ENCODE measurements at regions not wholly inside any gene's neighbourhood (a gene's known extent, or its start where the extent isn't known, plus 50 kb on each side); places are given as distances from the start of the nearest gene placed in this dataset.

GRCh38 chr1:191163621-191164020 is 686.0 kb upstream of the BRINP3 start:
- DNase-seq = no peak

- no peak for DNase-seq
Measured at GRCh38 chr1:191174298-191174697, 696.6 kb upstream of the BRINP3 start.

DNA sequence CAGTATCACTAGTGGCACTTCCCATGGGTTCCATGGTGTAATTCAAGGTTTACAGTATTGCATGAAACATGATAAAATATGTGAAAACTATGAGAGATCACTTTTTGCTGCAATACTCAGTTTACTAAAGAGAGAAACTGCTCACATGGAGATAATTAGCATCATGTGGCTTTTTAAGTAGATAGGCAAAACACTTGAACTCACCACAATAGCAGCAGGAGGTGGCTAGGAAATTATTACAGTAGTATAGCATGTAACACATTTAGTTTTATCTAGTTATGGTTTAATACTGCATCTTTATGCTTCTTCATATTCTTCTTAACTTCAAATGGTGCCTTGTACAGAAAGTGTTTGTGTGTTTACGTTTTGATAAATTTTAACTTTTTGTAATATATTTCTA is 698.5 kb upstream of the BRINP3 start:
- DNase-seq = no peak

GRCh38 chr1:191206513-191207207 is 729.0 kb upstream of the BRINP3 start:
- DNase-seq = no peak

GRCh38 chr1:191222206-191222605 is 744.5 kb upstream of the BRINP3 start:
- no peak for DNase-seq

- no peak for DNase-seq
Measured at GRCh38 chr1:191240925-191241324, 763.3 kb upstream of the BRINP3 start.

- DNase-seq = no peak
Measured at GRCh38 chr1:191255354-191256054, 777.8 kb upstream of the BRINP3 start.

DNA sequence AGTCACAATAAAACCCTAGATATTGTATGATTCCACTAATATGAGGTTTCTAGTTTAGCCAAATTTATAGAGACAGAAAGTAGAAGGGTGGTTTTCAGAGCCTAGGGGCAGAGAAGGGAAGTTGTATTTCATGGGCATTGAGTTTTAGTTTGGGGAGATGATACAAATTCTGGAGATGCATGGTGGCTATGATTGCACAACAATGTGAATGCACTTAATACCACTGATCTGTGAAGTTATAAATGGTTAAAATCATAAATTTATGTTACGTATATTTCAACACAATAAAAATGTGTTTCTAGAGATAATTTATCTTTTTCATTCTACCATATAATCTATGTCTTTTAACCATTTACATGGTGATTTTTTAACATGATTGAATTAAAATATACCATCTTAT is 779.3 kb upstream of the BRINP3 start:
- DNase-seq = no peak

GRCh38 chr1:191260056-191260455 is 782.4 kb upstream of the BRINP3 start:
- DNase-seq = no peak

- no peak for DNase-seq
Measured at GRCh38 chr1:191261111-191261510, 783.4 kb upstream of the BRINP3 start.

DNA sequence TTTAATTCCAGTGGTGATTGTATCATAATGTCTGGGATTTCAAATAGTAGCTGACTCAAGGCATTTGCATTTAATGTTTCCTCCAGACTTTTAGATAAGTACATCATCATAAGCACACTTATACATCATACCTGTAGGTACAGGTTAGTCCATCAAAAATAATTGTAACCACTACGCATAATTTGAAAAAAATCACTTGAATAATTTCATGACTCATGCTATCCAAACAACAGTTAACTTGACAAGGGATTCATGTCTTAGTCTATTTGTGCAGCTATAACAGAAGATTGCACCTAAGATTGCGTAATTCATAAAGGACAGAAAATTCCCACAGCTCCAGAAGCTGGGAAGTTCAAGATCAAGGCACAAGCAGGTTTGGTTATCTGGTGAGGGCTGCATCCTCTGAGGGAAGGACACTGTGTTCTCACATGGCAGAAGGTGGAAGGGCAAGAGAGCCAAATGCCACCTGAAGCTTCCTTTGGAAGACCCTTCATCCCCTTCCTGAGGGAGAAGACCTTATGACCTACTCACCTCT is 801.7 kb upstream of the BRINP3 start:
- DNase-seq = no peak

DNA sequence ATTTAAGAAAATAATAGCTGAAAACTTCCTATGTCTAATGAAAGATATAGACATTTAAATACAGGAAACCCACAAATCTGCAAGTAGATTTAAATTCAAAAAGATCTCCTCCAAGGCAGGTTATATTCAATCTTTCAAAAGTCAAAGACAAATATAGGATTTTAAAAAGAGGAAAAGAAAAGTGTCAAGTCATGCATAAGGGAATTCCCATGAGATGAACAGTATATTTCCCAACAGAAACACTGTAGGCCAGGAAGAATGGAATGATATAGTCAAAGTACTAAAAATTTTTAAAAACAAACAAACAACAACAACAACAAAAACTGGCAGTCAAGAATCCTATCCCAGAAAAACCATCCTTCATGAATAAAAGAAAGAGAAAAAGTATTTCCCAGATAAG is 806.5 kb upstream of the BRINP3 start:
- DNase-seq = no peak

DNA sequence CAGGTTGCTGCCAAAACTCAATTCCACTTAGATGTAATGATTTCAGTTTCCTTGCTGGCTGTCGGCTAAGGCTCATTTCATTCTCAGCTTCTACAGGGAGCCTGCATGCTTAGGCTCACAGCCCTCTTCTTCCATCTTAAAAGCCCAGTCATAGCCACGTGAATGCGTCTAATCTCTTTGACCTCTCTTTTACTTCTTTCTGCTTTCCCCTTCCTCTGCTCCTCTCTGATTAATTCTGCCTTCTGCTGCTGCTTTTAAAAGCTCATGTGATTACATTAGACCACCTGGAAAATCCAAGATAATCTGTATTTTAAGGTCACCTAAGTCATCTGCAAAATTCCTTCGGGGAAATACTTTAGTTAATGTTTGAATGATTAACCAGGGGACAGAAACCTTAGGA is 812.8 kb upstream of the BRINP3 start:
- no peak for DNase-seq

- DNase-seq = no peak
Measured at GRCh38 chr1:191305370-191305769, 827.7 kb upstream of the BRINP3 start.

DNA sequence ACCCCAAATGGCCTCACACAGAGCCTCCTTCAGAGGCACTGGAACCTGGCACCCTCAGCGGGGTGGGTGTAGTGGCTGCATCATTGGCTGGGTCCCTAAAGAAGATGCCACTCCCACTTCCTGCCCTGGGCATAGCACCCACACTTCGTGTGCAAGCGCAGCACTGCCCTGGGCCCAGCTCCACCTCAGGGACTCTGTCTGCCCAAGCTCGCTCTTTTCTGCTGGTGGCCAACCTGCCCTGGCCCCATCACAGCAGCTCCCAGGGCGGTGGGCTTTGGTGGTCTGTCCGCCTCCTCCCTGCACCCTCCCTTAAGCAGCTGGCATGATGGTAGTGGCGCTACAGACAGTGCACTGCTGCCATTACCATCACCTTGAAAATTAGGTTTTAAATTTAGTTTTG is 829.3 kb upstream of the BRINP3 start:
- no peak for DNase-seq

DNA sequence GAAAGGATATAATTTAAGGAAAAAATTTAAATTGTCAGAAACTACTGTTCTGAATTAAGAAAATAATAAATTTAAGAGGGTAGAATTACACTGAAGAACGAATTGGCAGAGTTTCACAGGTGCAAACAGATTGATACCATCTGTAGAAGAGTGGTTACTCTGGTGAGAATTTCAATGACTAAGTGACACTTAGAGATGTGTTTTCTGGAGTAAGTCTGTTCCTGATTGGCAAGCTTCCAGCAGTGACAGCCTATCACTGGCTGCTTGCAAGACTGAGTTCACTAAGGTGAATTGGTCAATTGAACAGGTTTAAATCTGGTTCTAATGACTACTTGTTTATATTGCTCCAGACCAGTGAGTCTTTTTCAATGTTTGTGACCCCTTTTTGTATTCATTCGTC is 838.2 kb upstream of the RGS18 start:
- no peak for DNase-seq

- DNase-seq = no peak
Measured at GRCh38 chr1:191327868-191328267, 830.4 kb upstream of the RGS18 start.

DNA sequence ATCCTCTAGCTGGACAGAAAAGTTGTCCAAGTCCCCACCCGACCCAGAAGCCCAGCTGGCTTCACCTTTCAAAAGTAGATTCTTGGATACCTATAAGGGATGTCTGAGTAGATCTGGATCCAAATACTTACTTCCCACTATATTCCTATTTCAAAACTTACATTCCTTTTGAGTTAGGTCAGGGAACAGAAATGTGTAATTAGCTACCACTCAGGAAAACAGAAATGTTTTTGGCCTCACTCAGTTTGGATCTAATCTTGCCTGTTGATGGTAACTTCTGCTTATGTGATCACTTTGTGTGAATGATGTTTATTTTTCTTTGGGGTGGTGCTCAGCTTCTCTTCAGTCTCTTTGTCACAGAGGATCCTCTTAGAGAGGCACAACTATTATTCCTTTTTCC is 814.4 kb upstream of the RGS18 start:
- peak in 1 of 2 experiments; percentile 13 for DNase-seq

GRCh38 chr1:191346381-191346780 is 811.9 kb upstream of the RGS18 start:
- no peak for DNase-seq

GRCh38 chr1:191348328-191348727 is 809.9 kb upstream of the RGS18 start:
- DNase-seq = no peak

GRCh38 chr1:191350938-191351337 is 807.3 kb upstream of the RGS18 start:
- no peak for DNase-seq

- no peak for DNase-seq
Measured at GRCh38 chr1:191358724-191359123, 799.5 kb upstream of the RGS18 start.

GRCh38 chr1:191366686-191367085 is 791.6 kb upstream of the RGS18 start:
- no peak for DNase-seq

- DNase-seq = no peak
Measured at GRCh38 chr1:191368891-191369654, 789.2 kb upstream of the RGS18 start.

Measured in SW 1271 (cell line).